HG03135 (cell line): ENCODE measurements at regions not wholly inside any gene's neighbourhood (a gene's known extent, or its start where the extent isn't known, plus 50 kb on each side); places are given as distances from the start of the nearest gene placed in this dataset.

Experiments used
- ATAC-seq: cut with Tn5 transposase; IDR thresholded peaks from one replicate; pipeline ENCODE4 v1.9.1; 2021; ENCODE audit warnings: mild to moderate bottlenecking, moderate library complexity; ENCODE audit not compliant: unreplicated experiment

GRCh38 chr1:55854911-55855310 is 639.7 kb upstream of the USP24 start:
- ATAC-seq = no peak

- no peak for ATAC-seq
Measured at GRCh38 chr1:55848906-55849305, 633.7 kb upstream of the USP24 start.

GRCh38 chr1:55846051-55846450 is 630.9 kb upstream of the USP24 start:
- ATAC-seq = no peak

GRCh38 chr1:55844322-55844721 is 629.2 kb upstream of the USP24 start:
- ATAC-seq = no peak

- no peak for ATAC-seq
Measured at GRCh38 chr1:55839626-55840025, 624.5 kb upstream of the USP24 start.

GRCh38 chr1:55839221-55839620 is 624.1 kb upstream of the USP24 start:
- ATAC-seq = no peak

GRCh38 chr1:55836086-55836485 is 620.9 kb upstream of the USP24 start:
- no peak for ATAC-seq

GRCh38 chr1:55833529-55834091 is 618.4 kb upstream of the USP24 start:
- no peak for ATAC-seq

- no peak for ATAC-seq
Measured at GRCh38 chr1:55831759-55832158, 616.6 kb upstream of the USP24 start.

- no peak for ATAC-seq
Measured at GRCh38 chr1:55828044-55828443, 612.9 kb upstream of the USP24 start.

GRCh38 chr1:55827350-55827749 is 612.2 kb upstream of the USP24 start:
- no peak for ATAC-seq

- no peak for ATAC-seq
Measured at GRCh38 chr1:55826381-55827080, 611.4 kb upstream of the USP24 start.

- no peak for ATAC-seq
Measured at GRCh38 chr1:55825461-55825860, 610.3 kb upstream of the USP24 start.

- ATAC-seq = no peak
Measured at GRCh38 chr1:55824251-55824640, 609.1 kb upstream of the USP24 start.

GRCh38 chr1:55823541-55824250 is 608.5 kb upstream of the USP24 start:
- no peak for ATAC-seq

GRCh38 chr1:55822891-55823290 is 607.7 kb upstream of the USP24 start:
- ATAC-seq = no peak

GRCh38 chr1:55821234-55821633 is 606.1 kb upstream of the USP24 start:
- no peak for ATAC-seq

GRCh38 chr1:55820501-55820900 is 605.3 kb upstream of the USP24 start:
- no peak for ATAC-seq

- no peak for ATAC-seq
Measured at GRCh38 chr1:55819011-55819410, 603.8 kb upstream of the USP24 start.

- ATAC-seq = no peak
Measured at GRCh38 chr1:55816456-55817426, 601.6 kb upstream of the USP24 start.
